Erythroblast (primary cell): ENCODE measurements at regions not wholly inside any gene's neighbourhood (a gene's known extent, or its start where the extent isn't known, plus 50 kb on each side); places are given as distances from the start of the nearest gene placed in this dataset.

ENCODE experiments used
- GATA1 ChIP-seq: IDR thresholded peaks from 2 replicates; pipeline ENCODE4 v1.6.1; 2011; ENCODE audit warnings: low read depth, mild to moderate bottlenecking, control low read depth, low read length, moderate library complexity
- POLR2A ChIP-seq: IDR thresholded peaks from 2 replicates; pipeline ENCODE4 v1.6.1; 2011; ENCODE audit warnings: mild to moderate bottlenecking, low read length

GRCh38 chr1:4931486-4931885 is 277.1 kb downstream of the AJAP1 start:
- TF ChIP-seq POLR2A (no peak), GATA1 (no peak)
